ENCODE measurements at regions not wholly inside any gene's neighbourhood (a gene's known extent, or its start where the extent isn't known, plus 50 kb on each side); places are given as distances from the start of the nearest gene placed in this dataset.

- DNase-seq, result no peak
These were observed 1403.5 kb upstream of the PABPC4L start for GRCh38 chr4:135605076-135605475.

DNA sequence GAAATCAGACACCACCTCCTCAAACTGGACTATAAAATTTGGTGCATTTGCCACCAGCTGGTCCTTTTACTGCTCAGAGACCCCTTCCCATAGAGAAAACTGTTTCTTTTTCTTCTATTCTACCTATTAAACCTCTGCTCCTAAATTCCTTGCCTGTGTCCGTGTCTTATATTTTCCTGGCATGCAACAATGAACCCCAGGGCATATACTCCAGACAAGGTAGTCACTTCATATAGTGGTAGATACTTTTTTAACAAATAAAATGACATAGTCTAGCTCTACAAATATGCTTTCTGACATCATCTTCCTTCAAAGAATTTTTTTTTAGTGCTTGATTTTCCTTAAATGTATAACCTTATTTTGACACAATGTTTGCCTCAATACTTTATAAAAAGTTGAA, 1402.9 kb upstream of the PABPC4L start:
- no peak for DNase-seq

GRCh38 chr4:135601351-135601750, 1399.8 kb upstream of the PABPC4L start:
- DNase-seq, result no peak

DNA sequence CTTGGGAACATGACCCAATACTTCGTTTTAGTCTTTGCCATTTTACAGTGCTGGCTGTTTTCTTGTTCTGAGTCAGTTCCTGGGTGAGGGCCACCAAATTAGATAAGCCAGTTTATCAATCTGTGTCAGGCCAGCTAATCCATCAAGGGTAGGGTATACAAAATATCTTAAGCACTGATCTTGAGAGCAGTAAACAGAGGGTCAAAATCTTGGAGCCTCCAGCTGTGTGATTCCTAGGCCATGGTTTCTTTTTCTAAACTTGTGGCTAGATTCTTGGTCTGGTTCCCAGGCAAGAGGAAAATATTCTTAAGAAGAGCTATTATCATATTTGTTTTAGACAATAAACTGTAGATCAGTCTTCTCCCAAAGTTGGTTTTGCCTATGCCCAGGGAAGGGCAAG, 1396.6 kb upstream of the PABPC4L start:
- no peak for DNase-seq

DNA sequence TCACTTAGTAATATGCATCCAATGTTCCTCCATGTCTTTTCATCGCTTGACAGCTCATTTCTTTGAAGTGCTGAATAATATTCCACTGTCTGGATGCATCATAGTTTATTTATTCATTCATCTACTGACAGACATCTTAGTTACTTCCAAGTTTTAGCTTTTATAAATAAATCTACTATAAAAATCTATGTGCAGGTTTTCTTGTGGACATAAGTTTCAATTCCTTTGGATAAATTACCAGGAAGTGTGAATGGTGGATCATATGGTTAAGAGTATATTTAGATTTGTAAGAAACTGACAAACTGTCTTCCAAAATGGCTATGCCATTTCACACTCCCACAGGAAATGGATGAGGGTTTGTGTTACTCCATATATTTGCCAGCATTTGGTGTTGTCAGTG, 1392.9 kb upstream of the PABPC4L start:
- no peak for DNase-seq

DNA sequence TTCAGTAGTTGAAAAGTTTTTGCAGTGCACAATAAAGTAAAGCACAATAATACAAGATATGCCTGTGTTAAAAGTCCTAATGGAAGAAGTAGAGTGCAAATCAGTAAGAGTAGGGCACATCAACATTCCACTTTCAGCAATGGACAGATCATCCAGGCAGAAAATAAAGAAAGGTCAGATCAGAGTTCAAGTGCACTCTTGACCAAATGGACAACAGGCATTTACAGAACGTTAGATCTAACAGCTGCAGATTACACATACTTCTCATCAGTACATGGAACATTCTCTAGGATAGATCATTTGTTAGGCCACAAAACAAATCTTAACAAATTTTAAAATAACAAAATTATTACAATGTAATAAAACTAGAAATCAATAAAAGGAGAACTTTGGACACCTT, 1373.5 kb upstream of the PABPC4L start:
- DNase-seq, result no peak

- DNase-seq, result no peak
These were observed 1371.7 kb upstream of the PABPC4L start for GRCh38 chr4:135573251-135573650.

- DNase-seq, result no peak
These were observed 1362.5 kb upstream of the PABPC4L start for GRCh38 chr4:135564090-135564489.

GRCh38 chr4:135553213-135553612, 1351.6 kb upstream of the PABPC4L start:
- DNase-seq, result no peak

DNA sequence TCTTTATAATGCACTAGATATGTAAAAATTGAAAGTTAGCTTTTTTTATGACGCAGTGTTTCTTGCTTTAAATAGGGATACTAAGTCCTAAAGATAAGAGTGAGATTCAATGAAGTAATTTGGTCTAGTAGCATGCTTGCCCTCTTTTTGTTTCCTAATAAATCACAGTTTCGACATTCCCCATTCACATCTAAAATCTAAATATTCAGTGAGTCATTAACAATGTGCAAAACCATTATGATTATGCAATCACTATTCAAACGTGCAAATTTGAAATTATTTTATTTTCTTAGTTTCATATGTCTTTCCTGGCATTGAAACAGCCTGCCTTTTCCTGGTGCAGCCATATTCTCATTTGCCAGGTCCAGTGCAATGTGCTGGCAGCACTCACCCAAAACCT, 1350.5 kb upstream of the PABPC4L start:
- DNase-seq, result no peak

DNA sequence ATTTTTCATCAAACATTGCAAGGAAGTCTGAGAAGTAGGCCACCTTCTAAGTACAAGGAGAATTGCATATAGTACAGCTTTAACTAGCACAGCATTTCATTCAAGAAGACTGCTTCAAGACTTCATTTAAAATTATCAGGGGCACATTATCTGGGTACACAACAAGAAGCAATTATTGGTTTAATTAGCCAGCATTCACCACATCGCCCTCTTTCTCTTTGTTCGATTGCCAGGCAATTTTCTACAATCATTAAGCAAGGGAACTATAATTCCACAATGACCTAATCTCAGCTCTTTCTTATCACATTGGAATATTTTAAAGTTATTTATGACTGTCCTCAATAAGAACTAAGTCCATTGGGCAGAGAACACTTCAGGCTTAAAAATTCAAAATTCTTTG, 1347.1 kb upstream of the PABPC4L start:
- DNase-seq, result no peak

DNA sequence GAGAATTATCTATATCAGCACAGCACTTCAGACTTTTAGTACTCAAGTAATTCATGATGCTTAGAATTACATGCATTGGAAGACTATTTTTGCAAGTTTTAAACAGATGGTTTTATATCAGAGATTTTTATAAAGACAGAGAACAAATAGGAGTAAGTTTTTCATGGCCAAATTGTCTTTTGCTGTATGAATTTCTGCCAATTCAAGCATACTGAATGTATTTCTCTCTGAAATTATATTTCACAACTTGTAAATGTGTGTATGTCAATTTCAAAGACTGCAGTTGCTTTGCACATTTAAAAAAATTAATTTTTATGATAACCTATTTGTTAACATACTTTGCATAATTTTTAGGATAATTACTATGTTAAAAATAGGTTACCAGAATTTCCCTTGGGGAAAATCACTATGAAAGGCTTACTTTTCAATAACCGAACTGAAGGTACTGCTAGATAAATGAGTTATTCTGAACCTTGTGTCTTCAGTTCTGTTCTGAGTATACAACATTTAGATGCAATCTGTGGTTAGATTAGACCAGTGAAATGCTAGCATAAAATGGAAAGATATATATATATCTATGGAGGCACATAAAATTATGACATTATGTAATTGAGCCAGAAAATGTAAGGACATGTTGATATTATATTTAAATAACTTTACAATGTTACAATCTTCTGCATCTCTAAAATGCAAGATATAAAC, 1344.2 kb upstream of the PABPC4L start:
- no peak for DNase-seq

GRCh38 chr4:135538698-135539097, 1337.1 kb upstream of the PABPC4L start:
- no peak for DNase-seq

DNA sequence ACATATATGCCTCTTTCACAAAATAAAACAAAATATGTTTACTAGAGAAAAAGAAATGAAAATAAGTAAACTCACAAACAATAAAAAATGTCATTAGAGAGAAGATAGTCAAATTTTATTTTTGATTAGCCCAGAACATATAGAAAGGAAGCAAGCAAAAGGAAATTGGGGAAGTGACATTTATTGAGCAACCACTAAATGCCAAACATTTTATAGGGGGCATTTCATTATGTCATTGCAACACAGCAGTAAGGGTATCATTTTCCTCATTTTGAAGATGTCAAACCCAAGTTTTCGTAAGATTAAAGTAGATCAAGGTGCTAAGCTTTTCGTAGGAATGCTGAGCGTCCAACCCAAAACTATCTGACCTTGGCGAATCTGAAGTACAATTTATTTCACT, 1331.5 kb upstream of the PABPC4L start:
- no peak for DNase-seq

DNA sequence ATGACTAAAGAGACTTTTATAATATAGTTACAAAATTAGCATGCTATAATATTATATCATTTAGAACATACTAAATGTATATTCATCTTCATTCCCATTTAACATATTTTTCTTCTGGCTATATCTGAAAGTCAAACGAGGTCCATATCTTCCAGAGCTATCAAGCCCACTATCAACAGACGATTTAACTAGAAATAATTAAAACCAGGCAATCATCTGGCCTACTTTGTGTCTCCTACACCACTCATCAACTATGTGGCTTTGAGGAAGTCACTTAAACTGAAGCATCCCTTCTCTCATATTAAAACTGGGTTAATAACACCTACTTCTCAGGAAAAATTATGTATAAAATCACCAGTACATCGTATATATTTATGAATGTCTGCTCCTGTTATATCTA, 1330.5 kb upstream of the PABPC4L start:
- no peak for DNase-seq

DNA sequence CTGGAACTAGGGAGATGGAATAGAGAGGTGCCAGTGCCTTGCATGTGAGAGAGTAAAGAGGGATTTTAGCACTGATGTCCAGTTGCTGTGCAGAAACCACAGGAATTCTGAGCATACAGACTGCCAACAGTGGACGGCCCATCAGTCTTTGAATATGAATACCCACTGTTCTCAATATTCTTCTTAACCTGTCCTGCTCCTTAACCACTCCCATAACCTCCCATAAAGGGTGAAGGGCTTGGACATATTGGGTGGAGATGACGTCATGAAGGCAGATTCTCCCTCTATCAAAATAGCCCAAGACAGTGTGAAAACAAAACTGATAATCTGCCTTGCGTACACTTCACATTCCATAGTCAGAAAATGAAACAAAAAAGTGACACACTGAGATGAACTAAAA, 1313.7 kb upstream of the PABPC4L start:
- DNase-seq, result no peak

- no peak for DNase-seq
These were observed 1309.0 kb upstream of the PABPC4L start for GRCh38 chr4:135510582-135510981.

DNA sequence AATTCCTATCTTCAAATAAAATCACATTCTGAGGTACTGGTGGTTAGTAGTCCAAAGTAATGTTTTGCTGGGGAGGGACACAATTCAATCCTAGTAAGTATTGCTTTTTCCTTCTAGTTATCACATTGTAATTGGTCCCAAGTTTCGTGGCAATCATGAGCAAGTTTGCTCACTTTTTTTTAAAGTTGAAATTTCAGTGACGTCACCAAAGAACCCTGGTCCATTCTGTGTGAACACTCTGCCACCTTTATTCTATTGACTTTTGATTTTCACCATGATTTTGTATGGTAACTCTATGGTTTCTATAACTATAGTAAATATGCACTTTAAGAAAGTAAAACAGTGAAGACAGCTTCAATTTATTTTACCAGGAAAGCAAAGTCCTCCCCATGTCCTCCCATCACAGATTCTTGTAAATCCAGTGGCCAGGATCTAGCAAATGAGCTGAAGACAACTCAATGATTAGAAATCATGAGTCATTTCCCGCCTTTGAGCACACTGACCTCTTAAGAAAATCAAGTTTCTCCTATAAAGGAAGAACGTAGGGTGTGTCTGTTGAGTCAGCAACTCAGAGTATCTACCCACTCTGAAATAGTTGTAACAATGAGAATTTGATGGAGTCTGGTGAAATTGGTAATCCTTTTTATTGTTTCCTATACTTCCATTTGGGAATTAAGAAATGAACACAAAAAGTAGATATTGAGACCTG, 1306.6 kb upstream of the PABPC4L start:
- DNase-seq, result no peak

DNA sequence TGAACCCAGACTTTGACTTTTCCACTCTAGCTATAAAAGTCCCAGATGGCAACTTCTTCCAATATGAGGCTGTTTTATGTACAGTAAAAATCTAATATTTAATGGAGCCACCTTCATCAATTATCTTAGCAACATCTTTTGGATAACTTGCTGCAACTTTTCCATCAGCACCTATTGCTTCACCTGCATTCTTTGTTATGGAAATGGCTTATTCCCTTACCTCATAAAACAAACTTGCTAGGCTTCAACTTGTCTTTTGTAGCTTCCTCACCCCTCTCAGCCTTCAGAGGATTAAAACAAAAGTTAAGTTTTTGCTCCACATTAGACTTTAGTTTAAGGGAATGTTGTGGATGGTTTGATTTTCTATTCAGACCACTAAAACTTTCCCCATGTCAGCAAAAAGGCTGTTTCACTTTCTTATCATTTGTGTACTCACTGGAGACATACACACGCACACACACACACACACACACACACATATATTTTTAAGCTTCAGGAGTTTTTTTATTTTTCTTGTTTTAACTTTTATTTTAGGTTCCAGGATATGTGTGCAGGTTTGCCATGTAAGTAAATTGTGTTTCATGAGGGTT, 1296.1 kb upstream of the PABPC4L start:
- no peak for DNase-seq

DNA sequence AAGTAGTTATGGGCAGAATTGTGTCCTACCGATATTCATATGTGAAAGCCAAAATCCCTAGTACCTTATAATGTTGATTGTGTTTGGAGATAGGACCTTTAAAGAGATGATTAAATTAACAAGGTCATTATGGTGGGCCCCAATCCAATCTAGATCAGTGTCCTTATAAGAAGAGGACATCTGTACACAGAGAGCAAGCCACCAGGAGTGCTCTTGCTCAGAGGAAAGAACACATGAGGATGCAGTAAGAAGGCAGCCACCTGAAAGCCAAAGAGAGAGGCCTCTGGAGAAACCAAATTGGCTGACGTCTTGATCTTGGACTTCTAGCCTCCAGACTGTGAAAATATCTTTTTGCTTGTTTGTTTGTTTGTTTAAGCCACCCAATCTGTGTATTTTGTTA, 1290.8 kb upstream of the PABPC4L start:
- no peak for DNase-seq

DNA sequence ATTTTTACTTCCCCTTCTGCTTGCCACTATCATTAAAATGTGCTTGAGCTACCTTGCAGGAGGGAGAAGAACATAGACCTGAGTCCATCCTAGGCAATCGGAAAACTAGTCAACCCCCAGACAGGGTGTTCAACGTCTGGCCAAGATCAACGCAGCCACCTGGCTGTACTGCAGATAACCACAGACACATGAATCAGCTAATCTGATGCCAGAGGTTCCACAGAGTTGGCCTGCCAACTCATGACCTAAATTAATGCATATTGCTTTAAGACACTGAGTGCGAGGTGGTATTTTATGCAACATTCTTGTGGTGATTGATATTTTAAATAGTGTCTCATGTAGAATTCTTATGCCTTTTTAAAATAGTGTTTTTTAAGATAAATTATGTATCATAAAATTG, 1283.8 kb upstream of the PABPC4L start:
- no peak for DNase-seq

GRCh38 chr4:135476272-135476671, 1274.7 kb upstream of the PABPC4L start:
- DNase-seq, result no peak

GRCh38 chr4:135464311-135464710, 1262.7 kb upstream of the PABPC4L start:
- DNase-seq, result no peak
